CD8-positive, alpha-beta memory T cell (primary cell): ENCODE measurements at regions not wholly inside any gene's neighbourhood (a gene's known extent, or its start where the extent isn't known, plus 50 kb on each side); places are given as distances from the start of the nearest gene placed in this dataset.

Experiments used
- CTCF ChIA-PET: fragments of 350-600 bp; sonication (Branson Sonifier 250); formaldehyde crosslinking; loops from one replicate; lab custom pipeline; 2021; ENCODE audit warnings: antibody characterized with exemption; lab: Charles Lee
- POLR2A ChIA-PET: fragments of 350-600 bp; sonication (Branson Sonifier 250); formaldehyde crosslinking; loops from one replicate; lab custom pipeline; 2021; ENCODE audit warnings: antibody characterized with exemption; lab: Charles Lee
- DNase-seq, 5 donors: peaks; one replicate each; pipeline versions ENCODE4 v3.0.0 to v3.0.0-alpha.2; 2020 to 2022; ENCODE audit warnings: mixed read lengths in 1 of 5
- H3K27ac ChIP-seq: one replicate; pipeline ENCODE4 v1.7.0; 2013; ENCODE audit warnings: low read depth, mild to moderate bottlenecking, low read length, moderate library complexity
- H3K27me3 ChIP-seq: 2 replicates; pipeline ENCODE4 v1.7.0; 2013; ENCODE audit warnings: low read length, mild to moderate bottlenecking; ENCODE audit not compliant: insufficient read depth, poor library complexity, severe bottlenecking
- H3K36me3 ChIP-seq: 2 replicates; pipeline ENCODE4 v1.7.0; 2013; ENCODE audit warnings: mild to moderate bottlenecking, low read length, moderate library complexity; ENCODE audit not compliant: insufficient read depth
- H3K4me1 ChIP-seq: 2 replicates; pipeline ENCODE4 v1.7.0; 2013; ENCODE audit warnings: mild to moderate bottlenecking, low read length, moderate library complexity; ENCODE audit not compliant: insufficient read depth
- H3K4me3 ChIP-seq: 2 replicates; pipeline ENCODE4 v1.7.0; 2013; ENCODE audit warnings: mild to moderate bottlenecking, low read length
- H3K9me3 ChIP-seq: 2 replicates; pipeline ENCODE4 v1.7.0; 2013; ENCODE audit warnings: mild to moderate bottlenecking, low read length
- H3K27ac Mint-ChIP-seq, 8 donors: one replicate each; pipeline ENCODE4 v1.8.0; 2020 to 2021; ENCODE audit warnings: mixed read lengths in 8 of 8, mild to moderate bottlenecking in 6 of 8, inconsistent platforms in 3 of 8, moderate library complexity in 3 of 8
- H3K27me3 Mint-ChIP-seq, 2 donors: one replicate each; pipeline ENCODE4 v1.8.0; 2020 to 2021; ENCODE audit warnings: mixed read lengths in 2 of 2, mild to moderate bottlenecking in 1 of 2, moderate library complexity in 1 of 2
- H3K36me3 Mint-ChIP-seq, 3 donors: one replicate each; pipeline ENCODE4 v1.8.0; 2020 to 2021; ENCODE audit warnings: mixed read lengths in 3 of 3, inconsistent platforms in 1 of 3, mild to moderate bottlenecking in 1 of 3
- H3K4me1 Mint-ChIP-seq, 3 donors: one replicate each; pipeline ENCODE4 v1.8.0; 2020 to 2021; ENCODE audit warnings: mixed read lengths in 3 of 3, inconsistent platforms in 1 of 3, mild to moderate bottlenecking in 1 of 3
- H3K4me3 Mint-ChIP-seq, 7 donors: one replicate each; pipeline ENCODE4 v1.8.0; 2020 to 2021; ENCODE audit warnings: mixed read lengths in 7 of 7, mild to moderate bottlenecking in 6 of 7, moderate library complexity in 4 of 7, inconsistent platforms in 2 of 7
- H3K9me3 Mint-ChIP-seq, 5 donors: one replicate each; pipeline ENCODE4 v1.8.0; 2020 to 2022; ENCODE audit warnings: mixed read lengths in 5 of 5, mild to moderate bottlenecking in 3 of 5, moderate library complexity in 2 of 5, inconsistent platforms in 1 of 5

DNA sequence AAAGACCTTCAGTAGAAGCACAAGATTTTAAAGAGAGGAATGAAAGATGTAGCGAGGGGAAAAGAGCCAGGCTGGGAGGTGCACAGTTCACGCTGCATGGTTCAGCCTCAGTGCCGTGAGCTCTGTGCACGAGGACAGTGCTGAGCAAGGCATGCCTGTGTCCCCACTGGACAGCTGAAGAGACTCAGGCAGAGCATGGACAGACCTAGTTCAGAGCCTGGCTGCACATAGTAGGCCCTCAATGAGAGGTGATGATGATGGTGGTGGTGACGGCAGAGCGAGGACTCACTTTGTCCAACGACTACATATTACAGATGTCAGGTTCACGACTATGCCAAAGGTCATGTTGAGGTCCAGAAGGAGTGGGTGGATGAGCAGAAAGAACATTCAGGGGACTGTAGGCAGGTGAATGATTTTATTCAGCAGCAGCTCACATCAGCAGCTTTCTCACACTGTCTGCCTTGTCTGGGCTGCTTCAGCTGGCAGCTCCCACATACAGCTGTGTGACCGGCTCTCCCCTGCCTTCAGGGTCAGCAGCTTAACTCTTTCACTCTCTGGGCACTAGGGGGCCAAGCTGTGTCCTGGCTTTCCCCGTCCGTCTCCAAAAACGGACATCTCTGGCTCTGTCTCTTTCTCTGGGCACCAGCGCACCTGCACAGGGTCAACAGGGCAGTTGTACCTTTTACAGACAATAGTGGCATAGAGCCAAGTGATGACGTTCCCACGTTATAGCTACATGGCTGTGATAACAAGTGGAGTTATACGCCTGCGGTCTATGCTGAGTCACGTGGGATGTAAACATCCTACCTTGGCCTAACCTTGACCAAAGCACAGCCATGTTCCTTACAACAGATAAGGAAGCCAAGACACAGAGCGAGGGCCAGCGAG is 83.4 kb upstream of the KCNK12 start:
- no peak overlapping the region for H3K4me3 Mint-ChIP-seq
- Histone ChIP-seq H3K9me3 (no peaks in the 10 kb centered on the region), H3K27me3 (no peaks in the 10 kb centered on the region), H3K27ac (no peak overlapping the region), H3K4me3 (no peak overlapping the region), H3K36me3 (no peaks in the 10 kb centered on the region), H3K4me1 (no peaks in the 10 kb centered on the region)
- H3K27ac Mint-ChIP-seq, result no peak overlapping the region
- no peaks in the 10 kb centered on the region for H3K9me3 Mint-ChIP-seq
- ChIA-PET CTCF (interaction anchor here (0.6 kb wide), 2 partner anchors 12 to 828 kb away, joined by 3 read pairs; no protein-coding TSS in a partner anchor), POLR2A (no interaction called here)
- no peaks in the 10 kb centered on the region for H3K4me1 Mint-ChIP-seq
- no peak for DNase-seq
- peaks cover 5% of the 10 kb centered on the region in 2 donors for H3K27me3 Mint-ChIP-seq
- H3K36me3 Mint-ChIP-seq, result no peaks in the 10 kb centered on the region

DNA sequence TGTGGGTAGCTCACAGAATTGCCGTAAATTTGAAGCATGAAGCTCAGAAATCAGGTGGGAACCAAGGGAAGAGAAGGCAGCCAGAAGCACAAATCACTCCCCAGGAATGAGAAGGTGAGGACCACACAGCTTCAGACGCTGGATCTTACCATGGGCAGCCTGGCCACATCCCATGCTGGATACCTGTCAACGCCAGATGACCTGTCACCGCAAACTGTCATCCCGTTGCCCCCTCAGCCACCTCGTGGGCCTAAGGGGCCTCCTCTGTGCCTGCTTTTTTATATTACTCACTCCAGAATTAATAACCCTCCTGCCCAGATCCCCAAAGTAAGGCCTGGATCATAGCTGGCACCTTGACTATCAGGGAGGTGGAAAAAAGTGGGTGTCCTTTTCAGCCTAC is 82.3 kb upstream of the KCNK12 start:
- Histone ChIP-seq H3K4me3 (no peak overlapping the region), H3K4me1 (no peaks in the 10 kb centered on the region), H3K36me3 (no peaks in the 10 kb centered on the region), H3K9me3 (no peaks in the 10 kb centered on the region), H3K27ac (no peak overlapping the region), H3K27me3 (no peaks in the 10 kb centered on the region)
- ChIA-PET POLR2A (no interaction called here), CTCF (no interaction called here)
- Mint-ChIP-seq H3K36me3 (no peaks in the 10 kb centered on the region), H3K4me3 (no peak overlapping the region), H3K27me3 (peaks cover 5% of the 10 kb centered on the region in 2 donors), H3K4me1 (no peaks in the 10 kb centered on the region), H3K9me3 (no peaks in the 10 kb centered on the region), H3K27ac (no peak overlapping the region)
- DNase-seq, result no peak

DNA sequence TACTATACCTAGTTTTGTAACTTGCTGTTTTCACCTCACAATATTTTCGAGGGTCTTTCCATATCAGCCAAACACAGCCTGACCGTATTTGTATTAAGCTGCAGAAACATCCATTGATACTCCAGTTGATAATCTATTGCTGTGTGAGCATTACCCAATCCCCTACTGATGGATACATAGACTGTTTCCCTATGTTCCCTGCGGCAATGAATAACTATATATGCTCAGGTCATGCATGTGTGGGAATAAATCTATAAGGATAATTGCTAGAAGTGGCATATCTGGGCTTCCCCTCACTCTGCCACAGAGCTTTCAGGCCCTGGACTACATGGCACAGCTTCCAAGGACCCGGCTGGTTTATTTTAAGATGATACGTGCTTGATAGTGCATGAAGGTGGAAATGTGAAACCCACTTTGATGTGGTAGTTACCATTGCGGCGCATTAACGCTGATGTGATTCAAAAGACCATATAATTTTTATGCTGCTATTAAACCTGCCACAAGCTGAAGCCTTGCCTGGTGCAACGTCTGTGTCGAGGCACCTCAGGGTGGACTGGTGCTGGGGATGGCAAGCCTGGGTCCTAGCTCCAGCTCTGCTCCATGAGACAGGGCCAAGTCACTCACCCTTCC is 81.4 kb upstream of the KCNK12 start:
- no peak overlapping the region for H3K4me3 Mint-ChIP-seq
- Histone ChIP-seq H3K27ac (no peak overlapping the region), H3K4me3 (no peak overlapping the region), H3K4me1 (no peaks in the 10 kb centered on the region), H3K27me3 (no peaks in the 10 kb centered on the region), H3K36me3 (no peaks in the 10 kb centered on the region), H3K9me3 (no peaks in the 10 kb centered on the region)
- POLR2A ChIA-PET, result no interaction called here
- H3K9me3 Mint-ChIP-seq, result no peaks in the 10 kb centered on the region
- no peak overlapping the region for H3K27ac Mint-ChIP-seq
- no peaks in the 10 kb centered on the region for H3K4me1 Mint-ChIP-seq
- CTCF ChIA-PET, result no interaction called here
- DNase-seq, result no peak
- H3K36me3 Mint-ChIP-seq, result no peaks in the 10 kb centered on the region
- H3K27me3 Mint-ChIP-seq, result peaks cover 5 to 11% of the 10 kb centered on the region in 2 donors

DNA sequence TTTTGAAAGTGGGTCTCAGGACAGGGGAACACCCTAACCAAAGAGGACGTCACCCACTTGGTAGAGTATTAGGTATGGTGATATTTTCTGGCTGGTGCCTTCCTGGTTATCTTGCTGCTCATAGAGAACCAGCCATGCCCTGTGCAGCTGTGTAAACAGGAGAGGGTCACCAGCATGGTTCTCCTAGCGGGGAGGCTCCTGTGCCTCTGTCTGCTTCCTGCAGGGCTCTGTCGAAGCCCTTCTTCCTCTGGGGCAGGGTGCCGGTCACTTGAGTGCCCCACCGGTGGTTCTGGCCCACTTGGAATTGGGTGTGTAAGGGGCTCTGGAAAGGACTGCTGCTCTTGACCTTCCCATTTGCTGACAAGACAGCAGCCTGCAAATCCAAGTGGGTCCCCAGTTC is 80.5 kb upstream of the KCNK12 start:
- no peaks in the 10 kb centered on the region for H3K9me3 Mint-ChIP-seq
- Histone ChIP-seq H3K9me3 (no peaks in the 10 kb centered on the region), H3K27ac (no peak overlapping the region), H3K36me3 (no peaks in the 10 kb centered on the region), H3K4me3 (no peak overlapping the region), H3K4me1 (no peaks in the 10 kb centered on the region), H3K27me3 (no peaks in the 10 kb centered on the region)
- H3K36me3 Mint-ChIP-seq, result no peaks in the 10 kb centered on the region
- POLR2A ChIA-PET, result no interaction called here
- no peaks in the 10 kb centered on the region for H3K4me1 Mint-ChIP-seq
- CTCF ChIA-PET, result no interaction called here
- H3K4me3 Mint-ChIP-seq, result no peak overlapping the region
- H3K27ac Mint-ChIP-seq, result no peak overlapping the region
- peaks cover 5 to 11% of the 10 kb centered on the region in 2 donors for H3K27me3 Mint-ChIP-seq
- no peak for DNase-seq

DNA sequence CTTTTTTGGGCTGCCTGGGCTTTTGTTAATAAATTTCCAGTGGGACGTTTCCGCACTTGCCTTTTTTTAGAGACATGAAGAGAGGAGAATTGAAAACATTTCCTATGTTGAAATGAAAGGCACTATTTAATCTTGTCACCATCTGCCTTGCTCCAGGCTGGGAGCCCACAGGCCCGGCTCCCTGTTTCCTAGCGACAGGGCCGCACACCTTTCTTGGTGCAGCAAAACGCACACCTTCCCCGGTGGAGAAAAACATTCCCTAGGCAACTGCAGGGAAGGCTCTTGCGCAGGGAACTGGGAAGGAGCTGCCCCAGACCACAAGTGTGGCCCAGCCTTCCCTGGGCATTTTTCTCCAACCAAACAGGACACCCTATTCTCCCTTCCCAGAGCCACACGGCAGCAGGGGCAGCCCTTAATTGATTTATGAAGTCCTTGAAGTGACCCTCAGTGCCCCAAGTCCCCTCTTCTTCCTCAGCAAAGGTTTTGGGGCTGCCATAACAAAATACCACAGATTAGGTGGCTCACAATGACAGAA is 79.3 kb upstream of the KCNK12 start:
- H3K9me3 Mint-ChIP-seq, result no peaks in the 10 kb centered on the region
- Histone ChIP-seq H3K4me1 (no peaks in the 10 kb centered on the region), H3K27ac (no peak overlapping the region), H3K36me3 (no peaks in the 10 kb centered on the region), H3K9me3 (no peaks in the 10 kb centered on the region), H3K27me3 (no peaks in the 10 kb centered on the region), H3K4me3 (no peak overlapping the region)
- peaks cover 3 to 11% of the 10 kb centered on the region in 2 donors for H3K27me3 Mint-ChIP-seq
- no peak for DNase-seq
- no peaks in the 10 kb centered on the region for H3K4me1 Mint-ChIP-seq
- no peaks in the 10 kb centered on the region for H3K36me3 Mint-ChIP-seq
- CTCF ChIA-PET, result no interaction called here
- H3K4me3 Mint-ChIP-seq, result no peak overlapping the region
- POLR2A ChIA-PET, result no interaction called here
- H3K27ac Mint-ChIP-seq, result no peak overlapping the region

DNA sequence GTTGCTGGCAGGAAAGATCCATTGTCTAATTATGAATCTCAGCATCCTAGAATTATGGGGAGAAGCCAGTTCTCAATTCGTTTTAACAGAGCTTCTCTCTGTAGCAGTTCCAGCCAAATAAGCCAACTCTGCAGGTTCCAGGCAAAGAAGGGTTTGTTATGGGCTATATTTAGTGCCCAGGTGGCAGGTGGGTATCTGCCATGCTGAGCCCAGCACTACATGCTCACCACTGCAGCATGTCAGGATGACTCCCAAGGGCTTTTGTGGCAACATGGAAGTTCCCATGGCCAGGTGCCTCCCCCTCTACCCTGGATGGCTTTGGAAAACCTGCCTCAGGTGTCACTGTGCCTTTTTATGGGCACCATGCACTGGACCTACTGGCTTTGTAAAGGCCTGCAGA is 74.5 kb upstream of the KCNK12 start:
- H3K36me3 ChIP-seq, result no peaks in the 10 kb centered on the region
- H3K36me3 Mint-ChIP-seq, result no peaks in the 10 kb centered on the region
- H3K4me3 Mint-ChIP-seq, result no peak overlapping the region
- H3K9me3 ChIP-seq, result no peaks in the 10 kb centered on the region
- no peak overlapping the region for H3K27ac ChIP-seq
- ChIA-PET CTCF (no interaction called here), POLR2A (no interaction called here)
- H3K4me1 Mint-ChIP-seq, result no peaks in the 10 kb centered on the region
- H3K27me3 ChIP-seq, result no peaks in the 10 kb centered on the region
- H3K9me3 Mint-ChIP-seq, result no peaks in the 10 kb centered on the region
- H3K27me3 Mint-ChIP-seq, result peaks cover 3 to 6% of the 10 kb centered on the region in 2 donors
- no peaks in the 10 kb centered on the region for H3K4me1 ChIP-seq
- H3K27ac Mint-ChIP-seq, result no peak overlapping the region
- no peak for DNase-seq
- no peak overlapping the region for H3K4me3 ChIP-seq

DNA sequence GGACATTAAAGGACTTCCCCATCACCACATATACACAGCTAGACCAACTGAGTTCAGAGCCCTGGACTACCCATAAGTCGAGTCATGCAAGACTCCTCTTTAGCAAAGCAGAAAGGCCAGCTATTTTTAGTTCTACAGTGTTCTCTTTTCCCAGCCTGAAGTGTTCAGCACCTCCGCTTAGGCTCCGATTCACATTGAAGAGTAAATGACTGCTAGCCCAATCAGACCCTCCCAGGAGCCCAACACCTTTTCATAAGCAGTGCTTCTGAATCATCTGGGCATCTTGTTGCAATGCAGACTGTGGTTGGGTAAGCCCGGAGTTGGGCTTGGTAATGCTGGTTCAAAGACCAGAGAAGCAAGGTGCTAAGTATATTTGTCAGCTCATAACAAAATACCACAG is 73.6 kb upstream of the KCNK12 start:
- Histone ChIP-seq H3K4me3 (no peak overlapping the region), H3K27me3 (no peaks in the 10 kb centered on the region), H3K27ac (no peak overlapping the region), H3K9me3 (no peaks in the 10 kb centered on the region), H3K36me3 (no peaks in the 10 kb centered on the region), H3K4me1 (no peaks in the 10 kb centered on the region)
- ChIA-PET CTCF (no interaction called here), POLR2A (no interaction called here)
- no peaks in the 10 kb centered on the region for H3K9me3 Mint-ChIP-seq
- H3K4me3 Mint-ChIP-seq, result no peak overlapping the region
- no peak for DNase-seq
- no peaks in the 10 kb centered on the region for H3K4me1 Mint-ChIP-seq
- peak overlapping the region in 1 of 8 donors; percentile 25 for H3K27ac Mint-ChIP-seq
- no peaks in the 10 kb centered on the region for H3K36me3 Mint-ChIP-seq
- H3K27me3 Mint-ChIP-seq, result peaks cover 3 to 6% of the 10 kb centered on the region in 2 donors

DNA sequence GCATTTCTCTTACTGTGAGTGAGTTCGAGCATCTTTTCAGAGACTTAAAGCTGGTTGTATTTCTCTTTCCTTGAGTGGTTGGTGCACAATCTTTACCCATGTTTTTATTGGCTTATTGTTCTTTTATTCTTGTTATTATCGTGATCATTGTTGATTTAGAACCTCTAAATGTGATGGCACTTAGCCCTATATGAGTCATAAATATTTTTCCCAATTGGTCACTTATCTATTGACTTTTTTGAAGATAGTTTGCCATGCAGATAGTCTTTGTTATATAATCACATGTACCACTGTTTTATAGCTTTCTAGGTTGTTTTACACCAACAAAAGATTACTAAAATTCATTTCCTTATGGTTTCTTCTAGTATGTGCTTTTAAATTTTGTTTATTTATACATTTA is 70.6 kb upstream of the KCNK12 start:
- no peak overlapping the region for H3K4me3 ChIP-seq
- Mint-ChIP-seq H3K36me3 (no peaks in the 10 kb centered on the region), H3K9me3 (no peaks in the 10 kb centered on the region), H3K4me3 (no peak overlapping the region), H3K27ac (no peak overlapping the region), H3K27me3 (peaks cover 0 to 6% of the 10 kb centered on the region in 2 donors), H3K4me1 (no peaks in the 10 kb centered on the region)
- H3K9me3 ChIP-seq, result no peaks in the 10 kb centered on the region
- ChIA-PET POLR2A (no interaction called here), CTCF (no interaction called here)
- no peak overlapping the region for H3K27ac ChIP-seq
- H3K4me1 ChIP-seq, result no peaks in the 10 kb centered on the region
- no peaks in the 10 kb centered on the region for H3K36me3 ChIP-seq
- no peak for DNase-seq
- H3K27me3 ChIP-seq, result no peaks in the 10 kb centered on the region
